HCT116 (cell line): ENCODE measurements at regions not wholly inside any gene's neighbourhood (a gene's known extent, or its start where the extent isn't known, plus 50 kb on each side); places are given as distances from the start of the nearest gene placed in this dataset.

Experiments used
- ATAC-seq: fragments of 200-7000 bp; cut with Tn5 transposase; 2 replicates; pipeline ENCODE4 v1.9.1; 2020; ENCODE audit warnings: mild to moderate bottlenecking, moderate library complexity
- BruUV-seq: library from RNA; stranded (reverse); fragments of 400-500 nt; replicated peaks from 2 replicates; lab custom pipeline; 2021; lab: Mats Ljungman, UMichigan
- CTCF ChIA-PET: fragments of 300-600 bp; sonication (Branson Sonifier 250); formaldehyde crosslinking; loops from one replicate; lab custom pipeline; 2021; ENCODE audit warnings: antibody characterized with exemption; lab: Charles Lee
- POLR2A ChIA-PET: fragments of 300-600, 350-600 bp; sonication (Branson Sonifier 250); formaldehyde crosslinking; loops from one replicate; lab custom pipeline; 2021; ENCODE audit warnings: antibody characterized with exemption; lab: Charles Lee
- RAD21 ChIA-PET, 2 experiments: fragments of 300-600 bp; sonication (Branson Sonifier 250); formaldehyde crosslinking; loops; one replicate each; lab custom pipeline; 2023; ENCODE audit warnings: low total read pairs in 2 of 2; ENCODE audit not compliant: uncharacterized antibody in 2 of 2, unreplicated experiment in 2 of 2, low non-redundant PET in 1 of 2; lab: Charles Lee
- DNase-seq: peaks from one replicate; pipeline ENCODE4 v3.0.0-alpha.2; 2010; ENCODE audit warnings: low read depth, low spot score
- H2AFZ ChIP-seq: fragments of 200-600 bp; shearing (Covaris generic), sonication (generic); 2 replicates; pipeline ENCODE4 v1.6.1; 2017; ENCODE audit warnings: low read depth, mixed run types, mixed read lengths, antibody characterized with exemption, low read length; ENCODE audit not compliant: poor library complexity, severe bottlenecking
- H3K27ac ChIP-seq: 2 replicates; pipeline ENCODE4 v1.5.1; 2012; ENCODE audit warnings: low read depth, low read length
- H3K27me3 ChIP-seq: fragments of 200-600 bp; sonication (generic); 2 replicates; pipeline ENCODE4 v1.6.1; 2016; ENCODE audit warnings: mixed run types, low read length, mixed read lengths; ENCODE audit not compliant: insufficient read depth
- H3K36me3 ChIP-seq, 2 experiments: fragments of 200-500 bp in 1 of 2; fragments of 200-600 bp in 1 of 2; sonication (Bioruptor generic) in 1 of 2; sonication (generic) in 1 of 2; 2 replicates each; pipeline versions ENCODE4 v1.5.1 to v1.6.1; 2014 to 2016; ENCODE audit warnings: low read length in 2 of 2, inconsistent platforms in 1 of 2, mixed read lengths in 1 of 2, mixed run types in 1 of 2; ENCODE audit not compliant: insufficient read depth in 2 of 2, control insufficient read depth in 1 of 2
- H3K4me1 ChIP-seq, 2 experiments: fragments of 200-600 bp in 1 of 2; sonication (generic) in 1 of 2; 2 replicates each; pipeline versions ENCODE4 v1.5.1 to v1.6.1; 2012 to 2017; ENCODE audit warnings: low read length in 2 of 2, inconsistent platforms in 1 of 2, mild to moderate bottlenecking in 1 of 2, mixed read lengths in 1 of 2, mixed run types in 1 of 2, moderate library complexity in 1 of 2; ENCODE audit not compliant: insufficient read depth in 2 of 2, control insufficient read depth in 1 of 2
- H3K4me2 ChIP-seq: fragments of 200-600 bp; sonication (generic); 2 replicates; pipeline ENCODE4 v1.6.1; 2017; ENCODE audit warnings: mixed run types, low read length, mixed read lengths
- H3K4me3 ChIP-seq, 2 experiments: fragments of 200-600 bp in 1 of 2; sonication (generic) in 1 of 2; replicated peaks in 1 of 2; 2 replicates each; pipeline ENCODE4 v1.5.1; 2011 to 2016; ENCODE audit warnings: low read length in 2 of 2, control low read depth in 1 of 2, low read depth in 1 of 2, mild to moderate bottlenecking in 1 of 2, mixed read lengths in 1 of 2, mixed run types in 1 of 2
- H3K79me2 ChIP-seq: fragments of 200-600 bp; sonication (generic); 2 replicates; pipeline ENCODE4 v1.6.1; 2017; ENCODE audit warnings: mild to moderate bottlenecking, mixed run types, low read length, moderate library complexity, mixed read lengths; ENCODE audit not compliant: insufficient read depth
- H3K9ac ChIP-seq: fragments of 200-600 bp; sonication (generic); 2 replicates; pipeline ENCODE4 v1.6.1; 2016; ENCODE audit warnings: low read length, mixed read lengths
- H3K9me2 ChIP-seq: fragments of 200-600 bp; sonication (generic), shearing (Covaris generic); 2 replicates; pipeline ENCODE4 v1.6.1; 2017; ENCODE audit warnings: mixed run types, mild to moderate bottlenecking, moderate library complexity; ENCODE audit not compliant: insufficient read depth
- H3K9me3 ChIP-seq, 2 experiments: fragments of 200-500 bp in 1 of 2; fragments of 200-600 bp in 1 of 2; sonication (Bioruptor generic) in 1 of 2; sonication (generic) in 1 of 2; 2 replicates each; pipeline ENCODE4 v1.6.1; 2014 to 2017; ENCODE audit warnings: low read length in 2 of 2, mixed read lengths in 2 of 2, inconsistent platforms in 1 of 2, low read depth in 1 of 2, mild to moderate bottlenecking in 1 of 2, mixed run types in 1 of 2, moderate library complexity in 1 of 2; ENCODE audit not compliant: control insufficient read depth in 1 of 2, insufficient read depth in 1 of 2
- H4K20me1 ChIP-seq: fragments of 200-600 bp; sonication (generic), shearing (Covaris generic); 2 replicates; pipeline ENCODE4 v1.6.1; 2017; ENCODE audit warnings: mixed run types, mild to moderate bottlenecking, moderate library complexity; ENCODE audit not compliant: insufficient read depth
- CBX3 ChIP-seq: IDR thresholded peaks from 2 replicates; pipeline ENCODE4 v1.6.1; 2012; ENCODE audit warnings: low read depth
- CTCF ChIP-seq, 3 experiments: fragments of 200-600 bp in 1 of 3; sonication (generic) in 1 of 3; IDR thresholded peaks in 2 of 3; conservative IDR thresholded peaks in 1 of 3; 2 replicates each; pipeline ENCODE4 v1.5.1; 2012 to 2017; ENCODE audit warnings: low read depth in 2 of 3, low read length in 2 of 3, antibody characterized with exemption in 1 of 3, borderline replicate concordance in 1 of 3, control low read depth in 1 of 3, mild to moderate bottlenecking in 1 of 3, mixed read lengths in 1 of 3, mixed run types in 1 of 3, moderate library complexity in 1 of 3; ENCODE audit not compliant: insufficient read depth in 1 of 3
- EGR1 ChIP-seq: IDR thresholded peaks from 2 replicates; pipeline ENCODE4 v1.6.1; 2012; ENCODE audit warnings: low read depth
- ELF1 ChIP-seq: IDR thresholded peaks from 2 replicates; pipeline ENCODE4 v1.6.1; 2012; ENCODE audit warnings: low read depth, borderline replicate concordance
- EZH2 ChIP-seq: fragments of 200-600 bp; sonication (generic); IDR thresholded peaks from 2 replicates; pipeline ENCODE4 v1.6.1; 2017; ENCODE audit warnings: antibody characterized with exemption, mixed run types
- EZH2phosphoT487 ChIP-seq: fragments of 200-600 bp; IDR thresholded peaks from 2 replicates; pipeline ENCODE4 v1.6.1; 2018; ENCODE audit warnings: antibody characterized with exemption, borderline replicate concordance
- JUND ChIP-seq: IDR thresholded peaks from 2 replicates; pipeline ENCODE4 v1.6.1; 2012
- MAX ChIP-seq: IDR thresholded peaks from 2 replicates; pipeline ENCODE4 v1.6.1; 2012
- POLR2AphosphoS5 ChIP-seq: IDR thresholded peaks from 2 replicates; pipeline ENCODE4 v1.6.1; 2011; ENCODE audit warnings: mild to moderate bottlenecking, low read depth, low read length, moderate library complexity
- SP1 ChIP-seq: IDR thresholded peaks from 2 replicates; pipeline ENCODE4 v1.6.1; 2012; ENCODE audit warnings: low read depth
- ZBTB33 ChIP-seq: IDR thresholded peaks from 2 replicates; pipeline ENCODE4 v1.6.1; 2011; ENCODE audit warnings: mild to moderate bottlenecking, low read length, moderate library complexity; ENCODE audit not compliant: insufficient replicate concordance; ENCODE audit errors: extremely low read depth
- ZFX ChIP-seq: fragments of 450-650 bp; IDR thresholded peaks from 2 replicates; pipeline ENCODE4 v1.6.1; 2017
- intact Hi-C: fragments of 100-400 bp; cut with micrococcal nuclease; formaldehyde crosslinking; loops from 2 replicates; pipeline ENCODE4 v1.10.0; 2022

- no peaks in the 10 kb centered on the region for H3K27me3 ChIP-seq
- ChIA-PET RAD21 (no interaction called here), POLR2A (no interaction called here), CTCF (no interaction called here)
- H3K4me2 ChIP-seq: no peak overlapping the region
- no peak for ATAC-seq
- H3K36me3 ChIP-seq: no peaks in the 10 kb centered on the region
- DNase-seq: no peak
- intact Hi-C loops: no loop called here
- H3K9me2 ChIP-seq: no peaks in the 10 kb centered on the region
- BruUV-seq: no TSS peak
- TF ChIP-seq ZBTB33 (no peak), EGR1 (no peak), POLR2AphosphoS5 (no peak), SP1 (no peak), ELF1 (no peak), EZH2 (no peak), EZH2phosphoT487 (no peak), CTCF (IDR thresholded peaks at IDR 0.05 in 2 of 3, conservative IDR thresholded peaks at IDR 0.05 in 1 of 3; ENCODE audit: borderline replicate concordance in 1 of 3, insufficient read depth in 1 of 3, low read depth in 2 of 3, low read length in 2 of 3) (no peak), JUND (no peak), MAX (no peak), CBX3 (no peak), ZFX (no peak)
- H2AFZ ChIP-seq: no peak overlapping the region
- H4K20me1 ChIP-seq: no peaks in the 10 kb centered on the region
- H3K9me3 ChIP-seq: no peaks in the 10 kb centered on the region
- no peak overlapping the region for H3K4me3 ChIP-seq
- H3K27ac ChIP-seq: no peak overlapping the region
- no peaks in the 10 kb centered on the region; a peak in 1 of 4 replicates for H3K4me1 ChIP-seq
- H3K9ac ChIP-seq: no peak overlapping the region
- H3K79me2 ChIP-seq: no peaks in the 10 kb centered on the region
Measured at GRCh38 chr3:117628823-117629291, 919.3 kb downstream of the TUSC7 start.
